ENCODE measurements at regions not wholly inside any gene's neighbourhood (a gene's known extent, or its start where the extent isn't known, plus 50 kb on each side); places are given as distances from the start of the nearest gene placed in this dataset.

DNA sequence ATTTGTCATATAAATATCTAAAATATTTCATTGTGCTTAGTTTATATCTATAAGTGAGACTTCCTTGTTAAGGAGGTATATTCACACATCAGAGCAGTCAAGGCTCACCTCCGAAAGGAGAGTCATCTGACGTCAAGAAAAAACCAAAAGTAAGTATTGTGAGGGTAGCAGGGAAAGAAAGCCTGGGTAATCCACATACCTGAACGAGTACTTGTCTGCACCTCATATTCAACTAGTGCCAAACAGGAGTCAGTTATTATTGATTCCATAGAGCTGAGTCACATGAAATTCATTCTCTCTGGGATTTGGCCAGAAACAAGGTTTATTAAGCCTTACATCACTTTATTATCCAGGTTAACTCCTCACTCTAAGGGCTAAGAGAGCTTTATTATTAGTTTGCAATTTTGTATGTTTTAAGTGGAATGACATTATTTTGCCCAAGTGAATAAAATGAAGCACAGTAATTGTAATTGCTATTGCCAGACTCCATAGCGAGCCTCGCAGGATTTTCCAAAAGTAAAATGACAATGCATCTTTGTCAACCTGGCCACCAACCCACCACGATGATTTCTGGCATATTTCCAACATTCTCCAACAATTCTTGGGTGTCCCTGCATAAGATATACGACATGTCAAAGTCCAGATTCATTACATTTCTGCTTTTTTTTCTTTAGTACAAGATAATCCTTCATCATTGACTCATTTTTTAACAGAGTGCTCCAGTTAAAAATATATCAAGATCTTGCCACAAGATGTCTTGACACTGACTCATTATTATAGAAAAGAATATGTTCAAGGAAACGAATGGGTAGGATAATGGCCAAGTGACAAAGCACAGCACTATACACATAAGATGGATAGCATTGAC is 1210.4 kb upstream of the ACVR2A start:
- DNase-seq, result no peak

DNA sequence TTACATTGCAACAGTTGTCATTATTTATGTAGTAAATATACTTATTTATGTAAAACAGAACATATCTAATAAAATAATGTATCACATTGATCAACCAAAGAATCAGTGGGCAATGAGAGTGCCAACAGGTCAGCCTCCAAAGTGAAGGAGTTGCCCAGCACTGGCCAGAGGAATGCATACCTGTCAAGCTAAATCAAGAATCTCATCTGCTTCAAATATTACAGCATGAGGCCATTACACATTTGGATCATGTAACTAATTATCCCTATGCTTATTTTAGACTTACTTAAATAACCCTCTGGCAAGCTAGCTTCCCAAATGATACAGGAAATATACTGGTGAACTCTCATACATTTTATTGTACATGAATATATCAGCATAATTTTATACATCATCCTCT is 1211.7 kb upstream of the ACVR2A start:
- no peak for DNase-seq

DNA sequence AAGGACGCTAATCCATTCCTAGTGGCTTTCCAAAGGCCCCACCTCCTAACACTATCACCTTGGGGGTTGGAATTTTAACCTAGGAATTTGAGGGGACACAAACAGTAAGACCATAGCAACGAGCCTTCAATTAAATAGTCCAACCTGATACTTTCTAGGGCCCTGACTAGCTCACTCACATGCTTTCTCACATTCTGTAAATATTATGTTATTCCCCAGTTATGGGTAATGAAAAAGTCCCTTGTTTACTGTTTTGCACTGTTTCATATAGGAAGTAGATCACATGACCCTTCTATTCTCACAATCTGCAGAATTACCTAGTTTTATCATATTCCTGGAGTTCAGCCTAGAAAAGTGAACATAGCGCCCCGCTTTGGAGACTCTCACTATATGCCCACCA is 1212.1 kb upstream of the ACVR2A start:
- DNase-seq, result no peak

DNA sequence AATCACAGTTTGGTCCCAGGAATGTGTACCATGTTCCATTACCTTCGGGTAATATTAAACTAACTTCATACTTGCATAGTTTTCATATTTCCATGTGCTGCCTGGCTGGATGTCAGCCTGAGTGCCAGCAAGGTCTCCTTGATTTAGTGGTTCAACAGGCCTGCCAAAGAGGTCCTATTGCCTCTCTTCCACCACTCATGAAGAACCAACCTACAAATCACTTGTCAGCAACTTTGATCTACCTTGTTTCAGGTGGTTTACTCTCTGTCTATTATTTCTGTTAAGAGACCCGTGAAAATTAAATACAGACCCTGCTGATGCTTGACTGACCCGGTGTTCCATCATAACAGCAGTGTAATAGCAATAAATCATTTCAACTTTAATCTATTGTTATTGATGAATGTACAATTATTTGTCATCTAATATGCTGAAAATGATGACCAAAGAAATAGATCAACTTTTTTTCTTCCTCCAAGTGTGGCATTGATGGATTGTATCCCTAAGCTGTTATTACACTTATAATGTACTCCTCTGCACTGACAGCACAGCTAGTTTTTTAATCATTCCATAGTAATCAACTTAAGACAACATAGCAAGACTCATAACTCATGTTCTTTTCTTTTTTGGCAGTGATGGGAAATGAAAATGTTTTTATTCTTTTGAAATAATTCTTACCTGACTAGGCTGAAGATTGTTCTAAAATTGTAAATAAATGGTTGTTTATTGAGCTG is 1220.2 kb upstream of the ACVR2A start:
- peak in 2 of 3 experiments; percentile 40 to 83 for DNase-seq

DNA sequence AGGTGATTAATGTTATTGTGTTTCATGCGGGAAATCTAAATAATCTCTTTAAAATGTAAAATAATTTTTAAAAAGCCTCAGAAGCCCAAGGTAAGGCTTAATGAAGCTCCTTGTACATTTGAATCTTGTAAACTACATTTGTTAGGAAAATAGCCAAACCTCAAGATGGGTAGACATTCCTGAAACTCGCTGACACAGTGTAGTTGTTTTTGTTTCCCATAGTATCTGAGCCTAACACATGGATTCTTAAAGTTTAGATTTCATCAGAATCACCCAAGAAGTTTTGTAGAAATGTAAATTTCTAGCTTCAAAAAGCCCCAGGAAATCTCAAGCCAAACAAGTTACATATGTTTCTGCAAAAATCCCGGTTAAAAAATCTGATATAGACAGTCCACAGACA is 1221.1 kb upstream of the ACVR2A start:
- DNase-seq, result no peak

DNA sequence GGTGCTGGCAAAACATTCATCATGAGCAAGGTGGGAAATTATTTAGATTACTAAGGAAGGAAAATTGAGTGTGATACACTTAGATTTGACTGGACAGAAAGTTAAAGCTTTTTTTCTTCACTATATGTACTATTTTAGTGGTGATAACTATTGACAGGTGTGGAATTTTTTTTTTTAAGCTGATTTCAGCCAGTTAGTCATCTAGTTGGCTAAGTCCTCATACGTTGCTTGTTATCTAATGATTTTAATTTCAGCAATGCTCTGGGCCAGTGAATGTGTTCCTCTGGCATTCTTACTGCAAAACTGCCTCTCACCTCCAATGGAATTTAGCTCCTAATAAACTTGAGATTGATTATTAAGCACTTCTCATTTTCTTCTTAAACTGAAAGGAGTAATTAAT is 1223.2 kb upstream of the ACVR2A start:
- DNase-seq, result no peak

DNA sequence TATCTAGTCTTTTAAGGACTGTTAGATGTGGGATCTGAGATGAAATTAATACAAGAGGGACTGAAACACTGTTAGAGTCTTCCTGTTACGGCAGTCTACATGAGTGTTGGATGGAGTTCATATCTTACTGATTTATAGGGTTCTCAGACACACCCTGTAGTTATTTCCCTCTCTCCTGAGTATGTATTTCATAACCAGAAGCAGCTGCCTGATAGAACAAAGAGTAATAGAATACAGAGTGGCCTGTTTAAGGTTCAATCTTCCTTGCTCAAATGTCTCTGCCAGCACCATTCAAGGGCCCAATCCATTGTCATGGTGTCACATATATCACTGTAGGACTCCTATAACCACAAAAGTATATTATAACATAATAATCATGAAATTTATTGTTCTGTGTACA is 1229.1 kb upstream of the ACVR2A start:
- DNase-seq, result peak in 2 of 3 experiments; percentile 56 to 92

DNA sequence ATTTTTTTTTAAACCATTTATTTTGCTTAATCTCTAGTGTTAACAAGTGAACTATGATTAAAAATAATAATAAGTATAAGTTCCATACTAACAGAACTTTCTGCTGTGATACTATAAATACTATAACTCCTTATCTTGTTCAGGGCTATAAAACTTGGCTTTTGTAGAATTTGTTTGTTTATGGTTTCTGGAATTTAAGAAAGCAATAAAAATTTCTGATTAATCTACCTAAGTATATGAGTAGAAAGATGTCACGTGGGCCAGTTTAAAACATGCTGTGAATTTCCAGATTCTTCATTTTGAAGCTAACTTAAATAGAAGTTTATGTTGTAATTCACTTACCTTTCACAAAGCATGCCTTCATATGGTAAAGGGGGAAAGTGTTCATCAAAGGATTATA is 1236.3 kb upstream of the ACVR2A start:
- no peak for DNase-seq

DNA sequence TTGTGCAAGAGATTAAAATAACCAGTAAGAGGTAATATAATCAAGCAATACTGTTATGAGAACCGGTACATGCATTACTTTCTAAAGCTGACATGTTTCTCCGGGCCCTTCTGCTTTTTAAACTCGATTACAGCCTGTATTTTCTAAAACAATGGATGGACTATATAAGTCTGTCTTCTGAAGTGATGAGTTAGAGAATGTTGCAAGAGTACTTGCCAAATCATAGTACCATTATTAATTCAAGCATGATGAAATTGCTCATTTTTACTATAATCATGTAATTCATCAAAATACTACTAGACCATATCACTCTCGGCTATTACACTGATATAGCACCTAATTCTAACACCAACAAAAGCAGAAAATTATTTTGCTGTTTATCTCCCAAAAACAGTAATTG is 1240.3 kb upstream of the ACVR2A start:
- no peak for DNase-seq

DNA sequence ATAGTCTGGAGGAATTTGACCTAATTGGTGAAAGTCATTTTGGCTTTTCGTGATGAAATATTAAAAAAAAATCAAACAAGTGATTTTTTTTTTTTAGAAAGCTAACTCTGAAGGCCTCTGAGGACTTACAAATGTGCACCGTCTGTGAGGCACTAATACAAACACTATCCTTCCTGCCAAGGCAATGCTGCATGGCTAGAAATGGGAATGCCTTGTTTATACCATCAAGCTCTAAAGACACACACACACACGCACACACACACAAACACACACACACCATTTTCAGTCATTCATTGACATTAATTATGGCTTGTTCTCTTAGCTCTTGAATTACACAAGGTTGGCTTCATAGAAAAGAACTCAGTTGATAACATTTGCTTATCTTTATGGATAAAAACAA is 1242.0 kb upstream of the ACVR2A start:
- no peak for DNase-seq

DNA sequence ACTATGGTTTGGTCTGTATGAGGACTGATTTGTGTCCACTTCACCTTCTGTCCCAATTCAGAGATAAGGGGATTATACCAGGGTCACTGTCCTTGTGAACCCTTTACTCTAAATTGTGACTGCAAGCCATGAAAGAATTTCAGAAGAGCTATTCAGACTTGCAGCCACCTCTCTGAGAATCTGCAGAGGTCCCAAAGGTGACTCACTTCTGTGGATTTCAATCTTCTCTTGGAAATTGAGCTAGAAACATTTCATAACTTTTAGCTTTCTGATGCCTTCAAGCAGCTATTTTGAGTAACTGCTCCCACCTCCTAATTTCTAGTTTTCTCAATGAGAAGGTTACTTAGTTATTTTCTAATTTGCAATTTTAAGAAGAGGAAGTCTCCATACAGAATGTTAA is 1242.4 kb upstream of the ACVR2A start:
- DNase-seq, result no peak

DNA sequence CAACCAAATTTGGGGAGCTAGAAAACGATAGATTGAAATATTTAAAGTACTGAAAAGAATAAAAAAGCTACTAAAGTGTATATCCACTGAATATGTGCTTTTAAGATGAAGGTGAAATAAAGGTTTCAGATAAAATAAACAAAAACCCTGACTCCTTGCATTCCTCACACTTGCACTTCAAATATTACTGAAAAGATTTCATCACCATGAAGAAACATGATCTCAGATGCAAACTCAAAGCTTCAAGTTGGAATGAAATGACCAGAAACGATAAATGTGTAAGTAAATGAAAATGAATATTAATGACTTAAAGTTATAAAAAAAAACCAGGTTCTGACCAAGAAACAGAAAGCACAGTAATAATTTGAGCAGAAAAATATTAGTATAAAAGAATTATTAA is 1246.0 kb upstream of the ACVR2A start:
- no peak for DNase-seq

DNA sequence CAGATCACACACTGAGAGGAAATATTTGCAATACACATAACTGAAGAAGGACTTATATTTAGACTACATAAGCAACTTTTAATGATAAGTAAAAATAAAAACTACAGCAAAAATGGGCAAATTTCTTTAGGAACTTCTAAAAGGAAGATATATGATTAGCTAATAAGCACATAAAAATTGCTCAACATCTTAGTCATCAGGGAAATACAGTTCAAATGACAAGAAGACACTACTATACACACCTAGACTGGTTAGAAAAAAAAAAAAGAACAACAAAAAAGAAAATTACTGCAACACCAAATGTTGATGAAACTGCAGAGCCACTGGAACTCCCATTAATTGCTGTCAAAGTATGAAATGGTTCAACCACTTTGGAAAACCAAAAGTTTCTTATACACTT is 1247.5 kb upstream of the ACVR2A start:
- DNase-seq, result no peak

DNA sequence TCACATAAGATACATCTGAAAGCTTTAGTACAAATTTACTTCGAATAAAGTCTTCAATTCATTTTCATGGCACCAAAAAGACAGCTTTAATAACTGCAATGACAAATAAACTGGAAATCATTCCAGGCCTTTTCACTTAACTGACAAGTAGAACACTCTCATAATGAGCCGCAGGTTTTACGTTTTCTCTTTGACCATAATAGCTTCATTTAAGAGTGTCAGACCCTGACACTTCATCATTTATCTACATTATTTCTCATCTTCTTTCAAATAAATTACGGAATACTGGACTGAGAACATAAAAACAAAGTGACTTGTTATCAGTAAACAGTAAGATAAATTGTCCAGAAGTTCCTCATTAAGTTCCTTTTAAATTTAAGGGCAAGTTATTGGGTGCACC is 1252.9 kb upstream of the ACVR2A start:
- DNase-seq, result no peak

DNA sequence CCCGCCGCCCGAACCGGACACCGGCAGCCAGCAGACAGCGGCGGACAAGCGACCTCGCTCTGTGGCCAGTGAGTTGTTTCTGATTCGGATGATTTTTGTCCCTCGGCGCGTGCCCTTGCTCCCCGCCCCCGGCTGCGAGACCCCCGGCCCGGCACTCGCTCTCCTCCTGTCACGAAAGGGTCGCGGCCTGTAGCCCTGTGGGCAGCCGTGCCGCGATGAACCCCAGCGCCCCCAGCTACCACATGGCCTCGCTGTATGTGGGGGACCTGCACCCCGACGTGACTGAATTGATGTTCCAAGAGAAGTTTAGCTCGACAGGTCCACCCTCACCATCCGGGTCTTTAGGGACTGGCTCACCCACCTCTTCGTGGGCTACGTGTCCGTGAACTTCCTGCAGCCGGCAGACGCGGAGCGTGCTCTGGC is 1257.5 kb upstream of the ACVR2A start:
- DNase-seq, result no peak

DNA sequence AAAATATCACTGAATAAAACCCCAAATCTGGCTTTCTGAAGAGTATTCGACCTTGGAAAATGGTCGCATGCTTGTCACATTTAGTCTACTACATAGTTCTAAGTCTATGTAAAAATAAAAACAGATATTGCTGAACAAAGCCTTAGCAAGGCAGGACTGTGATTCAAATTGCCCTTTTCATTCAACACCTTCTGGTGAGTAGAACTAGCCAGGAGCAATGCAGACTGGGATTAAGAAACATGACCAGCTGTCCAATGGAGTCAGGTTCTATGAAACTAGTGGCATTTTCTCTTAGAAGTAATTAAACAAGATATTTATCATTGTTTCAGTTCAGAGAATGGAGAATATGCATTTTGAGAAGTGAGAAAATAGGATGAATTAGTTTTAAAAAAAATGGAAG is 1260.5 kb upstream of the ACVR2A start:
- DNase-seq, result no peak

DNA sequence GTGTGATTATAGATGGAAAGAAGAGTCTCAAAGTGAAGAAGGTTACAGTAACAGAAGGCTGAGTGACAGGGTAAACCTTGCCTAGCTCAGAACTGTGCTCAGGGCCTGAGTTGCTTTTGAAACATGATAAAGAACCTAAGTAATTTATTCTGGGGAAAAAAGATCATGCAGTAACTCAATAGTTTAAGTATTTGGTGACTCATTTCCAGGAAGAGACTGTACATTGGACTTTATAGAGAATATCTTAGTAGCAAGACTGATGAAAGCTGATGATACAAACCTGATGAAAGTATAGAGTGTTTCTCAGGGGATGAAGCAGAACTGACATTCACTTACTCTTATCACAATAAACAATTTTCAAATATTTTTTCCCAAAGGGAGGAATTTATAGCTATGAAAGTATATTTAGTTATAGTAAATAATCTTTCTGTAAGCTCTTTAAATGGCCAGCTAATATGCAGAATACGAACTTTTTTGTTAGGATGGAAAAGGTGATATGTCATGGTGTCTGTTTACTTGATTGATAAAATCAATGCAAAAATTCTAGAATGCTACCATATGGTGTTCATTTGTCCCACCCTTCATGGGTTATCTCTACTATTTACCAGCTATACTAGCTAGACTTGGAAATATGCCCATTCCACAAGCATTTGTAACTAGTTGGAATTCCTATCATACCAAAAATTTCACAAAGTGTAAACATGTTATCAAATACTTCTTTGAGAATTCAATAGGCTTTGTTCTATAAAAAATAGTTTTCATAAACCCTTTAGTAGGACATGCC is 1265.5 kb upstream of the ACVR2A start:
- DNase-seq, result no peak

DNA sequence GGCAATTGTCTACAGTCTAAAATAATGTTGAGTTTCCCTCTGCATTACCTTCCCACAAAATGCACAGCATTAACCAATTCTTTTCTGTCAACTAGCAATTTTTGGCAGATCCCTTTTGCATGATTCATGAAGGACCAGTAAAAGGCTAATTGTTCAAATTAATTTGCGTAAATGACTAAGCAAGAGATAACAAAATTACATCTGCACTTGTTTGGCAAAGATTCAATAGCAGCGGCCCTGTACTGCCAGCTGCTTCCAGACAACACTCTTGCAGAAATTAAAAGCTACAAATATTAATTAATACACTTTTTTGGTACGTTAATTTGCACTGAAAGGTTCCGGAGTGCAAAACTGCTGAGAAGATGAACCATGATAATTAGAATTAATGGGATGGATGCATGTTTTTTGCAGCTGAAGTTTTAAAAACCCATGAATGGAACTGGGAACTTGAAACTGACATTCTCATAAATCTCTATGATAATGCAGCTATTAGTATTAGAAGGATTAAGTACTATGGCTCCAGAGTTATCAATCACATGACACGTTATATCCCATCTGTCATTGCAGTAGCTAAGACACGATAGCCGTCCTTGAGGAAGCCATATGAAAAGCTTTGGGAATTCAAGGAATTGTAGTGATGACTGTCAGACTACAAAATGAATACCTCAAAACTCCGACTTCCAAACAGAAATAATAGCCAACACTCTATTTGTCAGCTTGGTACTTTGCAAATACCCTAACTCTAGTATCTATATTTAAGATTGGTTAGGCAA is 1268.3 kb upstream of the ACVR2A start:
- DNase-seq, result peak in 2 of 3 experiments; percentile 24 to 78

DNA sequence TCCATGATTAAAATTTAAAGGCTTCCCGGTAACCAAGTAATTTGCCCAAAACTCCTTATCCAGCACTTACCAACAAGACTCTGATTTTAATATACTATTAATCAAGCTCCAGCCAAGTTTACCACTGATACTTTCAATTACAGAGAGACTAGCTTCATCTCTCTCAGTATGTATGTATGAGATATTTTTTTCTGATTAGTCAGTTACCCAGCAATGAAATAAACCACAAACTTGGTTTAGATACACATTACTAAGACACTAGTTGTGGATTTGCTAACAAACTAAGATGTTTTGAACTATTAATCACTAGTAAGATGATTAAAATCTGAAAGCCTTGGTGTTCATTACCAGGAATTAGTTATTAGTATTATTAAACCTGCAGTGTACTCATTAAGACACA is 1272.2 kb upstream of the ACVR2A start:
- no peak for DNase-seq

DNA sequence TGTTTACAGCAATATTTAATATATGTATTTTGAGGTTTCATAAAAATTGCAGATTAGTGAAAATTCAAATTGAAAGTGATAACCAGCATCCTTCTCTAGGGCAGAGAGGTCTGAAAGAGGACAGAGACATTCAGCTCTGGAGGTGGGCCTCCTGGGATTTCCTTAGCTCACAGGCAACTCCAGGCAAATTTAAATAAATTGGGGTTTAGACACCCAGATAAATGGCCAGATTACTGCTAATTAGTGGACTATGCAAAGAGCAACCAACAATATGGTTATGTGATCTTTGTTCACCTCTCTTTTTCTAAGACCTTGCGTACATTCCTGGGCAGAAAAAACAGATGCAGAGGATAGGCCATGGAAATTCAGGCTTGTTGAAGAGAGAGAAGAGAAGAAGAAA is 1282.8 kb upstream of the ACVR2A start:
- DNase-seq, result no peak

DNA sequence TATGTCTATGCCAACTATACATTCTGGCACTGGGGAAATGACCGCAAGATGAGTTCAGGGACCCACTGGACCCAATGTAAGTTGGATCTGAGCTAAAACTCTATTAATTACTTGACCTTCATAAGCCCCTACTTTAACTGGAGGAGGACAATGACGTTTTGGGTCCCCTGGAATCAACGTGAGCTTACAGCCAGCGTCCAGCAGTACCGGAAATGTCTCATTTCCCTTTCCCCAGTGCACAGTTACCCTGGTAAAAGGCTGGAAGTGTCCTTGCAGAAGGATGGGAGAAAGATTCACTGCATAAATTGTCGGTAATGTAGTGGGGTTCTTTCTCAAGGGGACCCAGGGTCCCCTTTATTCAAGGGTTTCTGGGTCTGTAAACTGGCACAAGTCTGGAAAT is 1297.6 kb upstream of the ACVR2A start:
- no peak for DNase-seq

DNA sequence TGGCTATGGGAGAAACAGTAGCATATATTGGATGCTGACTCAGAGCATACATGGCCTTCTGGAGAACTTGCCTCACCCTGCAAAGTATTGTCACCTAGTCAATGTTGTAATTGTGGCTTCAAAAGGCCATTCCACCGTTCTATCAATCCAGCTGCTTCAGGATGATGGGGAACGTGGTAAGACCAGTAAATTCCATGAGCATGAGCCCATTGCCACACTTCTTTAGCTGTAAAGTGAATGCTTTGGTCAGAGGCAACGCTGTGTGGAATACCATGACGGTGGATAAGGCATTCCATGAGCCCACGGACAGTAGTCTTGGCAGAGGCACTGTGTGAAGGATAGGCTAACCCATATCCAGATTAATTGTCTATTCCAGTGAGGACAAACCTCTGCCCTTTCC is 1300.1 kb upstream of the ACVR2A start:
- no peak for DNase-seq

DNA sequence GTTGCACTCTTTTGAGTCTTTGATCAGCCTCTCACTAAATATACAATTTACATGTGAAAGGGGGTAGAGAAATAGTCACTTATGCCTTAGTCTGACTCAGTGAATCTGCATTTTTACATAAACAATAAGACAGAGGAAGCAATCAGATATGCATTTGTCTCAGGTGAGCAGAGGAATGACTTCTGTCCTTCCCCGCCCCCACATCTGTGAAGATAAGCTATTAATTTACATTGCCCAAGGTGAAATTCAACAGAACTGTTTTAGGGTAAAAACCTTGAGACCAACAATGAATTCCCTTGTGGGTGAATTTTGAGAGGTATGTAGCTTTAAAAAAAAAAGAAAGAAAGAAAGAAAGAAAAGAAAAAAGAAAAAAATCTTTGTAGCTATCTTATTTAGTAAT is 1302.9 kb upstream of the ACVR2A start:
- DNase-seq, result no peak
